ENCODE measurements at regions not wholly inside any gene's neighbourhood (a gene's known extent, or its start where the extent isn't known, plus 50 kb on each side); places are given as distances from the start of the nearest gene placed in this dataset.

GRCh38 chr16:35398180-35398579 lies 1938.8 kb downstream of the TP53TG3F start:
- DNase-seq (no peak), ATAC-seq (no peak)
- Histone ChIP-seq H3K4me3 (ENCODE audit: low read length) (no peak overlapping the region), H3K4me1 (ENCODE audit: control insufficient read depth, insufficient read depth, low read length) (no peaks in the 10 kb centered on the region), H3K27ac (ENCODE audit: low read length) (no peak overlapping the region), H3K36me3 (ENCODE audit: control insufficient read depth, insufficient read depth, low read length) (no peaks in the 10 kb centered on the region), H3K27me3 (ENCODE audit: control insufficient read depth, insufficient read depth, low read length) (no peaks in the 10 kb centered on the region), H3K9me3 (ENCODE audit: control insufficient read depth, insufficient read depth, low read length) (peaks cover 46% of the 10 kb centered on the region)
- intact Hi-C loops (cut with micrococcal nuclease), result no loop called here
- TF ChIP-seq CTCF (IDR thresholded peaks at IDR 0.05), result no peak
- Mint-ChIP-seq H3K27ac (no peak overlapping the region), H3K36me3 (peaks cover 9% of the 10 kb centered on the region), H3K4me3 (no peak overlapping the region), H3K9me3 (peaks cover 5 to 17% of the 10 kb centered on the region in 2 donors), H3K4me1 (no peaks in the 10 kb centered on the region), H3K27me3 (ENCODE audit: low read depth in 2 of 2) (no peaks in the 10 kb centered on the region)
- 87% methylated on average over 2 of the region's 2 CpGs for WGBS (ENCODE audit: insufficient coverage)

- H3K27me3 Mint-ChIP-seq (ENCODE audit: low read depth in 2 of 2), result no peaks in the 10 kb centered on the region
- no peak overlapping the region for H3K27ac Mint-ChIP-seq
- intact Hi-C loops (cut with micrococcal nuclease), result no loop called here
- H3K9me3 Mint-ChIP-seq, result peaks cover 5 to 17% of the 10 kb centered on the region in 2 donors
- Histone ChIP-seq H3K9me3 (ENCODE audit: control insufficient read depth, insufficient read depth, low read length) (peaks cover 37% of the 10 kb centered on the region), H3K27ac (ENCODE audit: low read length) (no peak overlapping the region), H3K4me3 (ENCODE audit: low read length) (no peak overlapping the region), H3K27me3 (ENCODE audit: control insufficient read depth, insufficient read depth, low read length) (no peaks in the 10 kb centered on the region), H3K36me3 (ENCODE audit: control insufficient read depth, insufficient read depth, low read length) (no peaks in the 10 kb centered on the region), H3K4me1 (ENCODE audit: control insufficient read depth, insufficient read depth, low read length) (no peaks in the 10 kb centered on the region)
- no peak for ATAC-seq
- WGBS (ENCODE audit: insufficient coverage), result 80% methylated on average over 1 of the region's 2 CpGs
- no peak for DNase-seq
- H3K36me3 Mint-ChIP-seq, result peaks cover 9% of the 10 kb centered on the region
- no peak for TF ChIP-seq CTCF (IDR thresholded peaks at IDR 0.05)
- H3K4me1 Mint-ChIP-seq, result no peaks in the 10 kb centered on the region
- no peak overlapping the region for H3K4me3 Mint-ChIP-seq
Measured at GRCh38 chr16:35399133-35399532, 1939.7 kb downstream of the TP53TG3F start.

GRCh38 chr16:35404273-35404672 lies 1944.9 kb downstream of the TP53TG3F start:
- TF ChIP-seq CTCF (IDR thresholded peaks at IDR 0.05), result no peak
- Mint-ChIP-seq H3K36me3 (peaks cover 20% of the 10 kb centered on the region), H3K9me3 (peaks cover 13 to 17% of the 10 kb centered on the region in 2 donors), H3K4me1 (no peaks in the 10 kb centered on the region), H3K27ac (no peak overlapping the region), H3K27me3 (ENCODE audit: low read depth in 2 of 2) (no peaks in the 10 kb centered on the region), H3K4me3 (no peak overlapping the region)
- Histone ChIP-seq H3K4me1 (ENCODE audit: control insufficient read depth, insufficient read depth, low read length) (no peaks in the 10 kb centered on the region), H3K4me3 (ENCODE audit: low read length) (no peak overlapping the region), H3K27ac (ENCODE audit: low read length) (no peak overlapping the region), H3K9me3 (ENCODE audit: control insufficient read depth, insufficient read depth, low read length) (peaks cover 30% of the 10 kb centered on the region), H3K36me3 (ENCODE audit: control insufficient read depth, insufficient read depth, low read length) (no peaks in the 10 kb centered on the region), H3K27me3 (ENCODE audit: control insufficient read depth, insufficient read depth, low read length) (no peaks in the 10 kb centered on the region)
- ATAC-seq (no peak), DNase-seq (no peak)
- no CpG with 5 or more reads among the region's 2 CpGs for WGBS (ENCODE audit: insufficient coverage)
- intact Hi-C loops (cut with micrococcal nuclease), result no loop called here

GRCh38 chr16:35405526-35405925 lies 1946.1 kb downstream of the TP53TG3F start:
- no peak overlapping the region for H3K4me3 ChIP-seq (ENCODE audit: low read length)
- Mint-ChIP-seq H3K9me3 (peaks cover 13 to 14% of the 10 kb centered on the region in 2 donors), H3K27me3 (ENCODE audit: low read depth in 2 of 2) (no peaks in the 10 kb centered on the region), H3K4me1 (no peaks in the 10 kb centered on the region), H3K4me3 (no peak overlapping the region), H3K27ac (no peak overlapping the region), H3K36me3 (peaks cover 19% of the 10 kb centered on the region)
- 60% methylated on average over 1 of the region's 1 CpG for WGBS (ENCODE audit: insufficient coverage)
- H3K27ac ChIP-seq (ENCODE audit: low read length), result no peak overlapping the region
- no peak for TF ChIP-seq CTCF (IDR thresholded peaks at IDR 0.05)
- H3K27me3 ChIP-seq (ENCODE audit: control insufficient read depth, insufficient read depth, low read length), result no peaks in the 10 kb centered on the region
- H3K36me3 ChIP-seq (ENCODE audit: control insufficient read depth, insufficient read depth, low read length), result no peaks in the 10 kb centered on the region
- DNase-seq, result no peak
- intact Hi-C loops (cut with micrococcal nuclease), result no loop called here
- H3K9me3 ChIP-seq (ENCODE audit: control insufficient read depth, insufficient read depth, low read length), result peaks cover 28% of the 10 kb centered on the region
- no peak for ATAC-seq
- H3K4me1 ChIP-seq (ENCODE audit: control insufficient read depth, insufficient read depth, low read length), result no peaks in the 10 kb centered on the region

Measured in natural killer cell (primary cell).